Peyer's patch (tissue), 4 donors: ENCODE measurements at regions not wholly inside any gene's neighbourhood (a gene's known extent, or its start where the extent isn't known, plus 50 kb on each side); places are given as distances from the start of the nearest gene placed in this dataset.

ENCODE experiments used
- POLR2A ChIP-seq, 2 donors: fragments of 450-650 bp; IDR thresholded peaks; one replicate each; pipeline ENCODE4 v1.5.1; 2017; ENCODE audit warnings: antibody characterized with exemption in 2 of 2, mild to moderate bottlenecking in 2 of 2, moderate library complexity in 2 of 2
- TF ChIP-seq, protein P1 (sequence below), 6 experiments: fragments of 450-650 bp in 4 of 6; fragments of 200-600 bp in 2 of 6; sonication (generic) in 1 of 6; IDR thresholded peaks; one replicate each; pipeline ENCODE4 v1.5.1; 2017 to 2019; ENCODE audit warnings: antibody characterized with exemption in 6 of 6, mild to moderate bottlenecking in 3 of 6, moderate library complexity in 1 of 6

- TF ChIP-seq, protein P1, sequence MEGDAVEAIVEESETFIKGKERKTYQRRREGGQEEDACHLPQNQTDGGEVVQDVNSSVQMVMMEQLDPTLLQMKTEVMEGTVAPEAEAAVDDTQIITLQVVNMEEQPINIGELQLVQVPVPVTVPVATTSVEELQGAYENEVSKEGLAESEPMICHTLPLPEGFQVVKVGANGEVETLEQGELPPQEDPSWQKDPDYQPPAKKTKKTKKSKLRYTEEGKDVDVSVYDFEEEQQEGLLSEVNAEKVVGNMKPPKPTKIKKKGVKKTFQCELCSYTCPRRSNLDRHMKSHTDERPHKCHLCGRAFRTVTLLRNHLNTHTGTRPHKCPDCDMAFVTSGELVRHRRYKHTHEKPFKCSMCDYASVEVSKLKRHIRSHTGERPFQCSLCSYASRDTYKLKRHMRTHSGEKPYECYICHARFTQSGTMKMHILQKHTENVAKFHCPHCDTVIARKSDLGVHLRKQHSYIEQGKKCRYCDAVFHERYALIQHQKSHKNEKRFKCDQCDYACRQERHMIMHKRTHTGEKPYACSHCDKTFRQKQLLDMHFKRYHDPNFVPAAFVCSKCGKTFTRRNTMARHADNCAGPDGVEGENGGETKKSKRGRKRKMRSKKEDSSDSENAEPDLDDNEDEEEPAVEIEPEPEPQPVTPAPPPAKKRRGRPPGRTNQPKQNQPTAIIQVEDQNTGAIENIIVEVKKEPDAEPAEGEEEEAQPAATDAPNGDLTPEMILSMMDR (IDR thresholded peaks at IDR 0.05): no peak
- no peak for TF ChIP-seq POLR2A (IDR thresholded peaks at IDR 0.05)
Measured at GRCh38 chr10:52637592-52637991, 135.0 kb downstream of the MBL2 start.
